ENCODE measurements at regions not wholly inside any gene's neighbourhood (a gene's known extent, or its start where the extent isn't known, plus 50 kb on each side); places are given as distances from the start of the nearest gene placed in this dataset.

DNA sequence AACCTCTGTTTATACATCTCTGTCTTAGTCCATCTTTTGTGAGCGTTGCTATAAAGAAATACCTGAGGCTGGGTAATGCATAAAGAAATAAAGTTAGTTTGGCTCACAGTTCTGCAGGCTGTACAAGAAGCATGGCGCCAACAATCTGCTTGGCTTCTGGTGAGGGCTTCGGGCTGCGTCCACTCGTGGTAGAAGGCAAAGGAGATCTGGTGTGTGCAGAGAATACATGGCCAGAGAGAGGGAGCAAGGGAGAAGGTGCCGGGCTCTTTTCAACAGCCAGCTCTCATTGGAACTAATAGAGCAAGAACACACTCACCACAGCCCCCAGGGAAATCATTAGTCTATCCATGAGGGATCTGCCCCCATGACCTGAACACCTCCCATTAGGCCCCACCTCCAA, 100.3 kb upstream of the SRSF6 start:
- TF ChIP-seq CTCF (conservative IDR thresholded peaks at IDR 0.05; ENCODE audit: low read depth in 2 of 2) (no peak), POLR2AphosphoS5 (IDR thresholded peaks at IDR 0.05; ENCODE audit: low read depth) (no peak), EZH2 (IDR thresholded peaks at IDR 0.05; ENCODE audit: low read depth, unreplicated experiment) (no peak), CREB1 (CRISPR knock-in tag; IDR thresholded peaks at IDR 0.05; ENCODE audit: low read depth) (no peak), EZH2phosphoT487 (IDR thresholded peaks at IDR 0.05; ENCODE audit: unreplicated experiment) (no peak), JUNB (IDR thresholded peaks at IDR 0.05; ENCODE audit: unreplicated experiment) (no peak), ZNF331 (CRISPR knock-in tag; IDR thresholded peaks at IDR 0.05; ENCODE audit: low read depth) (no peak)
- TF ChIP-seq, protein P1, sequence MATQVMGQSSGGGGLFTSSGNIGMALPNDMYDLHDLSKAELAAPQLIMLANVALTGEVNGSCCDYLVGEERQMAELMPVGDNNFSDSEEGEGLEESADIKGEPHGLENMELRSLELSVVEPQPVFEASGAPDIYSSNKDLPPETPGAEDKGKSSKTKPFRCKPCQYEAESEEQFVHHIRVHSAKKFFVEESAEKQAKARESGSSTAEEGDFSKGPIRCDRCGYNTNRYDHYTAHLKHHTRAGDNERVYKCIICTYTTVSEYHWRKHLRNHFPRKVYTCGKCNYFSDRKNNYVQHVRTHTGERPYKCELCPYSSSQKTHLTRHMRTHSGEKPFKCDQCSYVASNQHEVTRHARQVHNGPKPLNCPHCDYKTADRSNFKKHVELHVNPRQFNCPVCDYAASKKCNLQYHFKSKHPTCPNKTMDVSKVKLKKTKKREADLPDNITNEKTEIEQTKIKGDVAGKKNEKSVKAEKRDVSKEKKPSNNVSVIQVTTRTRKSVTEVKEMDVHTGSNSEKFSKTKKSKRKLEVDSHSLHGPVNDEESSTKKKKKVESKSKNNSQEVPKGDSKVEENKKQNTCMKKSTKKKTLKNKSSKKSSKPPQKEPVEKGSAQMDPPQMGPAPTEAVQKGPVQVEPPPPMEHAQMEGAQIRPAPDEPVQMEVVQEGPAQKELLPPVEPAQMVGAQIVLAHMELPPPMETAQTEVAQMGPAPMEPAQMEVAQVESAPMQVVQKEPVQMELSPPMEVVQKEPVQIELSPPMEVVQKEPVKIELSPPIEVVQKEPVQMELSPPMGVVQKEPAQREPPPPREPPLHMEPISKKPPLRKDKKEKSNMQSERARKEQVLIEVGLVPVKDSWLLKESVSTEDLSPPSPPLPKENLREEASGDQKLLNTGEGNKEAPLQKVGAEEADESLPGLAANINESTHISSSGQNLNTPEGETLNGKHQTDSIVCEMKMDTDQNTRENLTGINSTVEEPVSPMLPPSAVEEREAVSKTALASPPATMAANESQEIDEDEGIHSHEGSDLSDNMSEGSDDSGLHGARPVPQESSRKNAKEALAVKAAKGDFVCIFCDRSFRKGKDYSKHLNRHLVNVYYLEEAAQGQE (IDR thresholded peaks at IDR 0.05; ENCODE audit: unreplicated experiment): no peak

Measured in GM23338 (cell line).